Lower leg skin (tissue), 3 donors: ENCODE measurements at regions not wholly inside any gene's neighbourhood (a gene's known extent, or its start where the extent isn't known, plus 50 kb on each side); places are given as distances from the start of the nearest gene placed in this dataset.

Source experiments
- POLR2A ChIP-seq, 2 donors: fragments of 450-650 bp; IDR thresholded peaks; one replicate each; pipeline ENCODE4 v1.6.1; 2016 to 2017; ENCODE audit warnings: antibody characterized with exemption in 2 of 2, mild to moderate bottlenecking in 1 of 2, moderate library complexity in 1 of 2
- TF ChIP-seq, protein P1 (sequence below), 3 donors: fragments of 450-650 bp; IDR thresholded peaks; one replicate each; pipeline ENCODE4 v1.5.1; 2016; ENCODE audit warnings: antibody characterized with exemption in 3 of 3, mild to moderate bottlenecking in 3 of 3, moderate library complexity in 2 of 3

DNA sequence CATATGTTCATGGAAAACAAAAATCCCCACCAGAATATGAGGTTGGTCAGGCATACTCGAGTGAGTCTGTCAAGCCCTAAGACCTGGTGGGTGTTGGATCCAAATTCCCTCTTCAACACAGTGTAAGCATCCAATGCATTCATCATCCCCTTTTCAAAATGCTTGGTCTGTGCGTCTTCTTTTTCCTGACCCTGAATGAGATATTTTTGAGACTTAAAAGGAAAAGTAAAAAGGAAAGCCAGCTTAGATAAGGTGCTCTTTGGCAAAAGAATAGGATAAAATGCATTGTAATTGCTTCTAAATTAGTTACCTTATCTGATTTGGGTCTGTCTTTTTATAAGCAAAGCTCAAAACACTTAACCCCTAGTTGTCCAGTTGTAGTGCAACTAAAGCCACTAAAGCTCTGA, 331.5 kb downstream of the PTEN start:
- TF ChIP-seq, protein P1, sequence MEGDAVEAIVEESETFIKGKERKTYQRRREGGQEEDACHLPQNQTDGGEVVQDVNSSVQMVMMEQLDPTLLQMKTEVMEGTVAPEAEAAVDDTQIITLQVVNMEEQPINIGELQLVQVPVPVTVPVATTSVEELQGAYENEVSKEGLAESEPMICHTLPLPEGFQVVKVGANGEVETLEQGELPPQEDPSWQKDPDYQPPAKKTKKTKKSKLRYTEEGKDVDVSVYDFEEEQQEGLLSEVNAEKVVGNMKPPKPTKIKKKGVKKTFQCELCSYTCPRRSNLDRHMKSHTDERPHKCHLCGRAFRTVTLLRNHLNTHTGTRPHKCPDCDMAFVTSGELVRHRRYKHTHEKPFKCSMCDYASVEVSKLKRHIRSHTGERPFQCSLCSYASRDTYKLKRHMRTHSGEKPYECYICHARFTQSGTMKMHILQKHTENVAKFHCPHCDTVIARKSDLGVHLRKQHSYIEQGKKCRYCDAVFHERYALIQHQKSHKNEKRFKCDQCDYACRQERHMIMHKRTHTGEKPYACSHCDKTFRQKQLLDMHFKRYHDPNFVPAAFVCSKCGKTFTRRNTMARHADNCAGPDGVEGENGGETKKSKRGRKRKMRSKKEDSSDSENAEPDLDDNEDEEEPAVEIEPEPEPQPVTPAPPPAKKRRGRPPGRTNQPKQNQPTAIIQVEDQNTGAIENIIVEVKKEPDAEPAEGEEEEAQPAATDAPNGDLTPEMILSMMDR (IDR thresholded peaks at IDR 0.05): no peak
- TF ChIP-seq POLR2A (IDR thresholded peaks at IDR 0.05): no peak
